A673 (cell line): ENCODE measurements at regions not wholly inside any gene's neighbourhood (a gene's known extent, or its start where the extent isn't known, plus 50 kb on each side); places are given as distances from the start of the nearest gene placed in this dataset.
"Not testable (repeated sequence)": the region's sequence is repeated elsewhere in the genome, so short reads cannot be mapped to it uniquely, and the experiment has no call there.

Source experiments
- BruUV-seq: library from RNA; stranded (reverse); fragments of 400-500 nt; replicated peaks from 2 replicates; lab custom pipeline; 2021; lab: Mats Ljungman, UMichigan
- CTCF ChIA-PET: fragments of 300-600 bp; sonication (Branson Sonifier 250); formaldehyde crosslinking; loops from one replicate; lab custom pipeline; 2022; ENCODE audit warnings: antibody characterized with exemption; lab: Charles Lee
- POLR2A ChIA-PET: fragments of 300-600 bp; sonication (Branson Sonifier 250); formaldehyde crosslinking; loops from one replicate; lab custom pipeline; 2022; ENCODE audit warnings: antibody characterized with exemption; ENCODE audit not compliant: low non-redundant PET; lab: Charles Lee
- DNase-seq: peaks from one replicate; pipeline ENCODE4 v3.0.0-alpha.2; 2015; ENCODE audit warnings: low spot score
- H3K27ac ChIP-seq: fragments of 200-600 bp; sonication (generic); 2 replicates; pipeline ENCODE4 v1.5.1; 2016; ENCODE audit warnings: mixed run types, low read depth, mild to moderate bottlenecking, mixed read lengths, antibody characterized with exemption, low read length; ENCODE audit not compliant: poor library complexity, severe bottlenecking
- H3K27me3 ChIP-seq: fragments of 200-600 bp; sonication (generic); replicated peaks from 2 replicates; pipeline ENCODE4 v1.6.1; 2017; ENCODE audit warnings: mixed run types, low read depth, mild to moderate bottlenecking, mixed read lengths, antibody characterized with exemption, low read length; ENCODE audit not compliant: insufficient read depth, poor library complexity
- H3K36me3 ChIP-seq: fragments of 200-600 bp; sonication (generic); 2 replicates; pipeline ENCODE4 v1.6.1; 2016; ENCODE audit warnings: mixed run types, mild to moderate bottlenecking, mixed read lengths, antibody characterized with exemption, low read length; ENCODE audit not compliant: insufficient read depth, poor library complexity, severe bottlenecking
- H3K4me1 ChIP-seq: fragments of 200-600 bp; sonication (generic); 2 replicates; pipeline ENCODE4 v1.6.1; 2017; ENCODE audit warnings: mixed run types, mild to moderate bottlenecking, mixed read lengths, antibody characterized with exemption, low read length; ENCODE audit not compliant: insufficient read depth, poor library complexity, severe bottlenecking
- H3K4me3 ChIP-seq: fragments of 200-600 bp; sonication (generic); 2 replicates; pipeline ENCODE4 v1.5.1; 2016; ENCODE audit warnings: low read depth, mixed run types, mild to moderate bottlenecking, mixed read lengths, low read length; ENCODE audit not compliant: poor library complexity, severe bottlenecking
- H3K9me3 ChIP-seq: fragments of 200-600 bp; sonication (generic); 2 replicates; pipeline ENCODE4 v1.6.1; 2016; ENCODE audit warnings: mixed run types, low read depth, mild to moderate bottlenecking, mixed read lengths, antibody characterized with exemption, low read length; ENCODE audit not compliant: poor library complexity, severe bottlenecking
- EZH2 ChIP-seq: fragments of 200-600 bp; sonication (generic); IDR thresholded peaks from 2 replicates; pipeline ENCODE4 v1.6.1; 2017; ENCODE audit warnings: borderline replicate concordance, low read depth, mild to moderate bottlenecking, mixed read lengths, antibody characterized with exemption, low read length; ENCODE audit not compliant: poor library complexity, severe bottlenecking
- intact Hi-C: fragments of 100-400 bp; cut with micrococcal nuclease; formaldehyde crosslinking; loops from one replicate; pipeline ENCODE4 v1.10.0; 2022; ENCODE audit not compliant: unreplicated experiment
- TF ChIP-seq, protein P1 (sequence below): fragments of 300-800, 200-600 bp; sonication (generic); conservative IDR thresholded peaks from 2 replicates; pipeline ENCODE4 v1.5.1; 2017; ENCODE audit warnings: low read depth, mild to moderate bottlenecking, antibody characterized with exemption, low read length, moderate library complexity, mixed read lengths

DNA sequence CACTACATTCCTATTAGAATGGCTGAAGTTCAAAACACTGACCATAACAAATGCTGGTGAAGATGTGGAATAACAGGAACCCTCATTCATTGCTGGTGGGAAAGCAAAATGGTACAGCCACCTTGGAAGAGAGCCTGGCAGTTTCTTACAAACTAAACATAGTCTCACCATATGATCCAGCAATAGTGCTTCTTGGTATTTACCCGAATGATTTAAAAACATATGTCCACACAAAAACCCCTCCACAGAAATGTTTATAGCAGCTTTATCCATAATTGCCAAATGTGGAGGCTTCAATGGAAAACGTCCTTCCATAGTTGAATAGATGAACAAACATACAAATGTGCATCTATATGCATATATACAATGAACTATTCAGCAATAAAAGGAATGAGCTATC, 330.8 kb downstream of the BTBD3 start:
- ChIA-PET POLR2A (no interaction called here), CTCF (no interaction called here)
- TF ChIP-seq, protein P1, sequence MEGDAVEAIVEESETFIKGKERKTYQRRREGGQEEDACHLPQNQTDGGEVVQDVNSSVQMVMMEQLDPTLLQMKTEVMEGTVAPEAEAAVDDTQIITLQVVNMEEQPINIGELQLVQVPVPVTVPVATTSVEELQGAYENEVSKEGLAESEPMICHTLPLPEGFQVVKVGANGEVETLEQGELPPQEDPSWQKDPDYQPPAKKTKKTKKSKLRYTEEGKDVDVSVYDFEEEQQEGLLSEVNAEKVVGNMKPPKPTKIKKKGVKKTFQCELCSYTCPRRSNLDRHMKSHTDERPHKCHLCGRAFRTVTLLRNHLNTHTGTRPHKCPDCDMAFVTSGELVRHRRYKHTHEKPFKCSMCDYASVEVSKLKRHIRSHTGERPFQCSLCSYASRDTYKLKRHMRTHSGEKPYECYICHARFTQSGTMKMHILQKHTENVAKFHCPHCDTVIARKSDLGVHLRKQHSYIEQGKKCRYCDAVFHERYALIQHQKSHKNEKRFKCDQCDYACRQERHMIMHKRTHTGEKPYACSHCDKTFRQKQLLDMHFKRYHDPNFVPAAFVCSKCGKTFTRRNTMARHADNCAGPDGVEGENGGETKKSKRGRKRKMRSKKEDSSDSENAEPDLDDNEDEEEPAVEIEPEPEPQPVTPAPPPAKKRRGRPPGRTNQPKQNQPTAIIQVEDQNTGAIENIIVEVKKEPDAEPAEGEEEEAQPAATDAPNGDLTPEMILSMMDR: no peak
- TF ChIP-seq EZH2: no peak
- intact Hi-C loops: no loop called here
- Histone ChIP-seq H3K4me1 (no peaks in the 10 kb centered on the region), H3K27ac (no peak overlapping the region), H3K36me3 (no peaks in the 10 kb centered on the region), H3K9me3 (no peaks in the 10 kb centered on the region), H3K4me3 (no peak overlapping the region), H3K27me3 (no peaks in the 10 kb centered on the region)
- no TSS peak for BruUV-seq
- no peak for DNase-seq

DNA sequence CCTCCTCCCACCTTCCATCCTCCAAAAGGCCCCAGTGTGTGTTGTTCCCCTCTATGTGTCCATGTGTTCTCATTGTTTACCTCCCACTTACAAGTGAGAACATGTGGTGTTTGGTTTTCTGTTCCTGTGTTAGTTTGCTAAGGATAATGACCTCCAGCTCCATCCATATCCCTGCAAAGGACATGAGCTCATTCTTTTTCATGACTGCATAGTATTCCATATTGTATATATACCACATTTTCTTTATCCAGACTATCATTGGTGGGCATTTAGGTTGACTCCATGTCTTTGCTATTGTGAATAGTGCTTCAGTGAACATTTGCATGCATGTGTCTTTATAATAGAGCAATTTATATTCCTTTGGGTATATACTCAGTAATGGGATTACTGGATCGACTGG, 333.0 kb downstream of the BTBD3 start:
- POLR2A ChIA-PET, CTCF ChIA-PET, H3K36me3 ChIP-seq, H3K4me1 ChIP-seq, H3K9me3 ChIP-seq, intact Hi-C loops, BruUV-seq, H3K27me3 ChIP-seq, H3K27ac ChIP-seq, H3K4me3 ChIP-seq, DNase-seq: not testable (repeated sequence)

DNA sequence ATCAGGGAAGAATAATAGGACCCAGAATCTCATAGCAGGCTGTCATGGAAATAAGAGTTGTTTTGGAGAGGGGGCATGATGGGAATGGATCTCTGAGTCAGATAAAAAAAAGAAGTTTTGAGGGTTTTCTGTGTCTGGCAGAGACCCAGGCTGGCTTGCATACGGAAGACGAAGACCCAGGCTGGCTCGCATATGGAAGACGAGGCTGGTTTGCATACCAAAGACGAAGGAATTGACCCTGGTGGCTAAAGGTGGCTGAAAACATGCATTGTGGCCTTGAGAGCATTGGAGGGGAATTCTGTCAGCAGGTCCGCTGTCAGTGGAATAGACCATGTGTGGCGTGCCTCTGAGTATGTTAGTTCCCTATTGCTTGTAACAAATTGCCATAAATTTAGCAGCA, 335.1 kb downstream of the BTBD3 start:
- Histone ChIP-seq H3K27me3 (no peaks in the 10 kb centered on the region), H3K36me3 (no peaks in the 10 kb centered on the region), H3K4me1 (no peaks in the 10 kb centered on the region), H3K27ac (no peak overlapping the region), H3K9me3 (no peaks in the 10 kb centered on the region), H3K4me3 (no peak overlapping the region)
- intact Hi-C loops: no loop called here
- TF ChIP-seq, protein P1: no peak
- TF ChIP-seq EZH2: no peak
- no TSS peak for BruUV-seq
- ChIA-PET CTCF (no interaction called here), POLR2A (no interaction called here)
- DNase-seq: no peak

DNA sequence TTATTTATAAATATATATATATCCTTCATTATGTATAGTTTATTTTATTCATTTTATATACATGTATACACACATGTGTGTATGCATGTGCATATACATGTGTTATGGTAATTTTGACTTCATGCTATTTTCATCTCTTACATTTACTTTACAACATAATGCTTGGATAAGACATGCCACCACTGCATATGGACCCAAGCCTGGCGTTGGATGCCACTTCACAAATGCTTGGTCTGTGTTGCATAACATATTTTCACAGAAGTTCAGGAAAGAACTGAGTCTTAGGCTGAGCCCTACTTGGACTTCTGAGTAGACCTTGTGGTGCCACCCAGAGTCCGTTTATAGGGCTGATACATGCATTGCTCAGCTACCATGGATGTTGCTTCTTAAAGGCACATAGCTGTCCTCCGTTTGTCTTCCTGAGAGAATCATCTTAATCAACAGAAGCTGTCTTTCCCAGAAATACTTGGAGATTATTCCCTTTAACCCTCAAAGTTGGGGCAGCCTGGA, 337.8 kb downstream of the BTBD3 start:
- Histone ChIP-seq H3K27ac (no peak overlapping the region), H3K36me3 (no peaks in the 10 kb centered on the region), H3K27me3 (no peaks in the 10 kb centered on the region), H3K4me1 (no peaks in the 10 kb centered on the region), H3K4me3 (no peak overlapping the region), H3K9me3 (no peaks in the 10 kb centered on the region)
- intact Hi-C loops: no loop called here
- no peak for TF ChIP-seq EZH2
- TF ChIP-seq, protein P1: no peak
- ChIA-PET CTCF (no interaction called here), POLR2A (no interaction called here)
- no peak for DNase-seq
- BruUV-seq: no TSS peak
